ENCODE measurements at regions not wholly inside any gene's neighbourhood (a gene's known extent, or its start where the extent isn't known, plus 50 kb on each side); places are given as distances from the start of the nearest gene placed in this dataset.

DNA sequence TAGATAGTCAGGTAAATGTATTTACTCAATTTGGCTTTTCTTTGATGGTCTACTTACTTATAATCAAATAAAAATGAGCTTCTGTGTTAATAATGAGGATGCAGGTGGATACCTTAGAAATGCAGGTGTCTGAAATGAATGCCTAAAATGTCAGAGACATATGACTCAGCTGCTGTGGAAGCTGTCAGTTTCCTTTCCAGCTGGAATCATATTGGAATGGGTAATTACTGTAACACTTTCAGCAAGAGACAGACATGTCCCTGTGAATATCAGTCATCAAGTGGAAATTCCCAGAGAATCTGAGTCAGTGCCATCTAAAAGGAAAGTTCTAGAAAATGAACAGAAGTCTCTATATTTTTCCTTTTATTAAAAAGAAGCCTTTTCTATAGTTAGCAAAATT is 783.0 kb upstream of the AADAT start:
- TF ChIP-seq EZH2 (IDR thresholded peaks at IDR 0.05; ENCODE audit: insufficient read depth, poor library complexity, severe bottlenecking): no peak
- TF ChIP-seq EZH2phosphoT487 (IDR thresholded peaks at IDR 0.05; ENCODE audit: insufficient read depth, low read depth): no peak

Measured in GM23248 (cell line).